HG03571 (cell line): ENCODE measurements at regions not wholly inside any gene's neighbourhood (a gene's known extent, or its start where the extent isn't known, plus 50 kb on each side); places are given as distances from the start of the nearest gene placed in this dataset.
"Not testable (repeated sequence)": the region's sequence is repeated elsewhere in the genome, so short reads cannot be mapped to it uniquely, and the experiment has no call there.

ENCODE experiments used
- ATAC-seq: cut with Tn5 transposase; IDR thresholded peaks from one replicate; pipeline ENCODE4 v1.9.1; 2021; ENCODE audit not compliant: unreplicated experiment

GRCh38 chr2:33933203-33933602, 334.1 kb upstream of the FAM98A start:
- no peak for ATAC-seq

DNA sequence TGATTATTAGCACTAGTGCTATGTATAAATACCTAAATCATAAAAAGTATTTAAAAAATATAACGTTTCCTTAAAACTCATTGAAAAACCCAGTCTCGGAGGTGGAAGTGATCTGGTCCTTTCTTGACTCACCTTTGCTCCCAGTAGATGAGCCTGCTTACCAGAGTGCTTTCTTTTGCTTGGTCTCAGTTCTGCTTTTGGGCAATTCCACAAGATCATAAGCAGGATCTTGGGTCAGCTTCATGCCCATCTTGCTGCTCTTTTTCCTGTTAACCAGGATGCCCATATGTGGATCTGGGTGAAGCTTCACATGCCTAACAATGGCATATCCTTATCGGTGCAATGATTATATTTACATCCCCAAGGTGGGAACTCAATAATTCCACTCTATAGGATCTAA, 332.1 kb upstream of the FAM98A start:
- ATAC-seq: no peak

DNA sequence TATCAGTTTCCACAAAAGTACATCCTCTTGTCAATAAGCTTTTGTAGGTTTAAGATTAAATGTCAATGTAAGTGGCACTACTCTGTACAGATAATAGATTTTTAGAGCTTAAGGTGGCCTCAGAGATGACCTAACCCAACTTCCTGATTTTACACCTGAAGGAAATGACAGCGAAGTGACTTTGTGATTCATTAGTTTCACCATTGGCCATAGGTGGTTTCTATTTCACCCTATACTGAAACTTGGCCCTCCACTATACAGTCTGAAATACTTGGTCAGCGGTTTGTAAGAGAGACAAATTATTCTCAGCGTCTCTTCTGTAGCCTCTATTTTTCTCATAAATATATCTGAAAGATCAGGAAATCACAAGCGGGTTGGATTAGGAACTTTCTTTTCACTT, 330.4 kb upstream of the FAM98A start:
- ATAC-seq: peak; percentile 98

GRCh38 chr2:33927756-33928155, 328.7 kb upstream of the FAM98A start:
- no peak for ATAC-seq

DNA sequence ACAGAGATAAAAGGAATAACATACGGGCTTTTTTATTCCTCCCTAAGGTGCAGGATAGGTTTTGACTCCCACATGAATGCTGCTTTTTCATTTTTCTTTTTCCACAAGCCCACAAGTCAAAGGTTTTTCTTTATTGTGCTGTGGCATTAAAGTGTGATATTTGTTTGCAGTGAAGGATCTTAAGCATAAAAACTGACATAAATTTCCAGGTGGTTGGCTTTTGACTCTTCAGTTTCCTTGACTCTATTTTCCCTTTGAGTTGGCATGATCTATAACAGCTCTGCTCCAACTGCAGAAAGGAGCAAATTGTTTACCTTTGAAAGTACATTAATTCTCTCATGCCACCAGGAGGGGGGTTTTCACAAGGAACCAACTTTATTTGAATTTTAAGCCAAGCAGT, 326.2 kb upstream of the FAM98A start:
- no peak for ATAC-seq

DNA sequence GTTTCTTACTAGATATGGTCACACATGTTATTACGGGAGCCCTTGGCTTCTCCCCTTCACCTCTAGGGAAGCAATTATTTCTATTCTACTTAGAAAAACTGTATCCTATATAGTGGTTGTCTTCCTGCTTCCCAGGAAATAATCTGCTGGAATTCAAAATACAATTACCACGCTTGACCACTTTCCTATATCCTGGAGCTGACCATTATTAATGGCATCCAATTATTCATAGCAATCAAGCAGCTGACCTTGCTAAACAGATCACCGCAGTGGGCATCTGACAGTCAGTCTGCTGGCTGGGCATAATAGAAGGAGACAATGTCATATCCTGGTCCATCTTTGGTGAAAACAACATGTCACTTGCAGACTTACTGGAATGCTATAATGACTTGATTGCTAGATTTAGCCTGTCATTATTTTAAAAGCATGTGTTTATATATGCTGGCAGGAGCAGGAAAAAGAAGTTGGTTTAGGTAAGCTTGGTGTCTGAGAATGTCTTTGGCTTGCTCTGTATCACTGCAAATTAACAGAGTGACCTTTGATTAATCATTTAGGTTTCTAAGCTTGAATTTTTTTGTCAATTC, 325.6 kb upstream of the FAM98A start:
- no peak for ATAC-seq

GRCh38 chr2:33917252-33917651, 318.2 kb upstream of the FAM98A start:
- no peak for ATAC-seq

- no peak for ATAC-seq
These were observed 314.0 kb upstream of the FAM98A start for GRCh38 chr2:33913071-33913616.

DNA sequence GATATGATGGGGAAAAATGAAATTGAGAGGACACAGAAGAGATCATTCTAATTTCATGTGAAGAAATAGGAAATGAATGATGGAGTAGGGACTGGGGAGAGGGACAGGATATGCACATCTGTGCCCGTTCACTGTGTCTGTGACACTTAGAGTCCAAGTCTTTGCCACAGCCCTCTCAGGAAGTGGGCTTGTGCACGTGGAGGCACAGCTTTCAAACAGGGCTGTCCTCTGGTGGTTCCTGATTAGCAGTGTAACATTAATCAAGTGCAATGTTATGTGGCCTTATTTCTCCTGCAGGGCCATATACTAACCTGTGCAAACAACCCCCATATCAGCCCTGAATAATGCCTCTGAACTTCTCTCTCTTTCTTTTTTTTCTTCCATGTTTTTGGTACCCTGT, 312.2 kb upstream of the FAM98A start:
- no peak for ATAC-seq

- no peak for ATAC-seq
These were observed 311.0 kb upstream of the FAM98A start for GRCh38 chr2:33909945-33910695.

- ATAC-seq: no peak
These were observed 308.8 kb upstream of the FAM98A start for GRCh38 chr2:33907866-33908265.

GRCh38 chr2:33906129-33906528, 307.0 kb upstream of the FAM98A start:
- ATAC-seq: not testable (repeated sequence)

- no peak for ATAC-seq
These were observed 305.7 kb upstream of the FAM98A start for GRCh38 chr2:33904801-33905200.

DNA sequence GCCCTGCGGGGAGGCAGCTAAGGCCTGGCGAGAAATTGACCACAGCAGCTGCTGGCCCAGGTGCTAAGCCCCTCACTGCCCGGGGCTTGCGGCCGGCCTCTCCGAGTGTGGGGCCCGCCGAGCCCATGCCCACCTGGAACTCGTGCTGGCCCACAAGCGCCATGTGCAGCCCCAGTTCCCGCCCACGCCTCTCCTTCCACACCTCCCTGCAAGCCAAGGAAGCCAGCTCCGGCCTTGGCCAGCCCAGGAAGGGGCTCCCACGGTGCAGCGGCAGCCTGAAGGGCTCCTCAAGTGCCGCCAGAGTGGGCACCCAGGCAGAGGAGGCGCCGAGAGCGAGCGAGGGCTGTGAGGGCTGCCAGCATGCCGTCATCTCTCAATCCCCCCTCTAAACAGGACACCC, 304.6 kb upstream of the FAM98A start:
- no peak for ATAC-seq

GRCh38 chr2:33903215-33903614, 304.1 kb upstream of the FAM98A start:
- no peak for ATAC-seq

DNA sequence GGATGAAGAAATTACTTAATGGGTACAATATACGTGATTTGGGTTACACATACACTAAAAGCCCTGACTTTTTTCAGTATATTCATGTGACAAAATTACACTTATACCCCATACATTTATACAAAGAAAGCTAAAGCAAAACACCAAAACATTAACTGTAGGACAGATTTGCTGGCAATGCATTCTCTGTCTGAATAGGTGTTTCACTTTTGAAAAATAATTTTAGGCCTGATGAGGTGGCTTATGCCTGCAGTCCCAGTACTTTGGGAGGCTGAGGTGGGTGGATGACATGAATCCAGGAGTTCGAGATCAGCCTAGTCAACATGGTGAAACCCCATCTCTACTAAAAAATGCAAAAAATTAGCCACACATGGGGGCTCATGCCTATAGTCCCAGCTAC, 301.5 kb upstream of the FAM98A start:
- no peak for ATAC-seq

DNA sequence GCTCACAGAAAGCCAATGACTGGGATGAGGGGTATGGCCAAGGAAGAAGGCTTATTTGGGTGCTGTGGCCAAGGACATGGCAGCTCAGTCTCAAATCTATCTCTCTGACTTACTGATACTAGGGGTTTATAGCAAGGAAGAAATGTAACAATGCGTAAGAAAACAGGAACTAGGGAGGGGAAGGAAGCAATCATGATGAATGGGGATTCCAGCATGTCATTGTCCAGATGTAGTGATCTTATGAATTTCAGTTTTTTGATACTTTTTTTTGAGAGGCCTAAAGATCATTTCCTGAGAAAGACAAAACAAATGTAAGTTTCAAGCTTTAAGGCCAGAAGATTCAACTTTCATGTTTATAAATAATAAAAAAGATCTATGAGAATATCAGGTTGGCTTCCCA, 298.6 kb upstream of the FAM98A start:
- no peak for ATAC-seq

GRCh38 chr2:33893824-33894223, 294.7 kb upstream of the FAM98A start:
- ATAC-seq: no peak

DNA sequence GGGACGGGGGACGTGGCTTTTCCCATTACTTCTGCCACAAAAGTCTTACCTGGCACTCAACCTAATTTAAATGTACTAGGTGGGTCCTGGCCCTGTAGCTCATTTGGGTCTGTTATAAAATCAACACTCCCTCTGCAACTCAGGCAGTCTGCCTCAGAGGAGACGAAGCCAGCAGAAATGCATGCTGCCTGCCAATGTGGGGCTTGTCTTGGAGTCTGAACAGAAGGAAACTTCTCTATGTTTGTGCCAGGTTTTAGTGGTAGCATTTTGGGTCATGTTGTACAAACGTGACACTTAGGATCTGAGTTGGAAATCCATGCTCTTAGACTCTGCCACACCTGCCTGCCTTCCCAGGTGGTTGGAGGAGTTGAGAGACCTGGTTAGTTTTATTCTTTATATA, 292.5 kb upstream of the FAM98A start:
- no peak for ATAC-seq

- ATAC-seq: no peak
These were observed 291.6 kb upstream of the FAM98A start for GRCh38 chr2:33890686-33891085.

DNA sequence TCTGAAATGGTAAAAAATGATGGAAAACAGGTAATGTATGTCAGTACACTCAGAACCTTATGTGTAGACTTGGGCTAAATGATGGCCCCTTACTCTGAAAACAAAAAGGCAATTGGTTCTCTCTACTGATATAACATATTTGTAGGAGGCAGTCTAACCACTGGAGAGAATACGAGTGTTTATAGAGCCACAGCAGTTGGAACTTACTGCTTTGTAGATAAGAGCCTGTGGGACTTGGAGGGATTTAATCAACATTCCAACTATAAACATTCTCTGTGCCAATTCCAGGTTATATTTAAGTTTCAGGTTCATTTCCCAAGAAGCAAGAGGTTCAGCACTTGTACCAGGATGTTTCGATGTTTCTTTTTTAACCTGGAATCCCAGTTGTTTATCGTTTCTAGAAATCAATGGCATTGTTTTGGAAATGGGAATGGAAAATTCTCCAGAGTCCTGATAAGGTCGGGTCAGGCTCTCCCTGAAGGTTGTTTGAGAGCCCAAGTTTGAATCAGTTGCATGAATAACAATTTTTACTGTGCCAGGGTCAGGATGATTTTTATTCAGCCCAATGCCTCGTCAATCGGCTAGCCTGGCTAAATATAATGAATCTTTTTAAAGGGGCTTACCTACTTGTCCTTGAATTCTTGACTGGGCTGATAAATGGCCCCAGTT, 278.4 kb upstream of the FAM98A start:
- no peak for ATAC-seq

GRCh38 chr2:33873076-33873605, 274.0 kb upstream of the FAM98A start:
- ATAC-seq: no peak
